Ishikawa (cell line): ENCODE measurements at regions not wholly inside any gene's neighbourhood (a gene's known extent, or its start where the extent isn't known, plus 50 kb on each side); places are given as distances from the start of the nearest gene placed in this dataset.

Source experiments
- CEBPB ChIP-seq: IDR thresholded peaks from 2 replicates; pipeline ENCODE4 v1.6.1; 2012
- CREB1 ChIP-seq: IDR thresholded peaks from 2 replicates; pipeline ENCODE4 v1.6.1; 2012; ENCODE audit warnings: low read depth
- EGR1 ChIP-seq: IDR thresholded peaks from 2 replicates; pipeline ENCODE4 v1.6.1; 2012
- EP300 ChIP-seq: IDR thresholded peaks from 2 replicates; pipeline ENCODE4 v1.6.1; 2012; ENCODE audit warnings: borderline replicate concordance
- FOXM1 ChIP-seq: IDR thresholded peaks from 2 replicates; pipeline ENCODE4 v1.6.1; 2012; ENCODE audit warnings: low read depth, borderline replicate concordance
- MAX ChIP-seq: IDR thresholded peaks from 2 replicates; pipeline ENCODE4 v1.6.1; 2012
- REST ChIP-seq: IDR thresholded peaks from 2 replicates; pipeline ENCODE4 v1.6.1; 2012; ENCODE audit warnings: low read depth, mild to moderate bottlenecking
- TCF12 ChIP-seq: IDR thresholded peaks from 2 replicates; pipeline ENCODE4 v1.6.1; 2012; ENCODE audit warnings: low read depth
- TEAD4 ChIP-seq: IDR thresholded peaks from 2 replicates; pipeline ENCODE4 v1.6.1; 2012
- USF1 ChIP-seq: IDR thresholded peaks from 2 replicates; pipeline ENCODE4 v1.6.1; 2012

- TF ChIP-seq TCF12 (no peak), TEAD4 (no peak), CEBPB (no peak), CREB1 (no peak), MAX (no peak), EP300 (no peak), EGR1 (no peak), FOXM1 (no peak), REST (no peak), USF1 (no peak)
Observed at GRCh38 chr16:86934581-86935375, 356.4 kb downstream of the FOXL1 start.
